Posterior cingulate gyrus (tissue), 11 donors: ENCODE measurements at regions not wholly inside any gene's neighbourhood (a gene's known extent, or its start where the extent isn't known, plus 50 kb on each side); places are given as distances from the start of the nearest gene placed in this dataset.

ENCODE experiments used
- DNase-seq, 10 donors: peaks; one replicate each; pipeline versions ENCODE4 v3.0.0 to v3.0.0-alpha.2; 2020 to 2021; ENCODE audit warnings: mixed read lengths in 3 of 10
- intact Hi-C: fragments of 100-400 bp; cut with DNase I; formaldehyde crosslinking; loops from one replicate; pipeline ENCODE4 v1.15.1; 2023

- DNase-seq = no peak
- intact Hi-C loops = no loop called here
These were observed 392.3 kb downstream of the DMAC1 start for GRCh38 chr9:7407246-7407645.

GRCh38 chr9:7405924-7406604, 393.5 kb downstream of the DMAC1 start:
- intact Hi-C loops = no loop called here
- DNase-seq = no peak

GRCh38 chr9:7403839-7404487, 395.6 kb downstream of the DMAC1 start:
- DNase-seq = no peak
- intact Hi-C loops = loop anchor here (2.0 kb wide), 1 partner anchor 133 kb away; no protein-coding TSS in a partner anchor

- intact Hi-C loops = loop anchor here (2.0 kb wide), 1 partner anchor 134 kb away; no protein-coding TSS in a partner anchor
- no peak for DNase-seq
These were observed 396.6 kb downstream of the DMAC1 start for GRCh38 chr9:7403028-7403389.

GRCh38 chr9:7402334-7403027, 397.1 kb downstream of the DMAC1 start:
- DNase-seq = no peak
- intact Hi-C loops = loop anchor here (2.0 kb wide), 1 partner anchor 134 kb away; no protein-coding TSS in a partner anchor

GRCh38 chr9:7401116-7401515, 398.5 kb downstream of the DMAC1 start:
- intact Hi-C loops = no loop called here
- no peak for DNase-seq

GRCh38 chr9:7394002-7394774, 405.4 kb downstream of the DMAC1 start:
- DNase-seq = peak in 3 of 10 donors; percentile 32 to 65 (median 35)
- intact Hi-C loops = no loop called here

GRCh38 chr9:7392148-7392547, 407.4 kb downstream of the DMAC1 start:
- intact Hi-C loops = no loop called here
- DNase-seq = no peak

GRCh38 chr9:7388755-7389154, 410.8 kb downstream of the DMAC1 start:
- intact Hi-C loops = no loop called here

GRCh38 chr9:7387840-7388239, 411.7 kb downstream of the DMAC1 start:
- intact Hi-C loops = no loop called here
- no peak for DNase-seq

More at GRCh38 chr9:7388755-7389154, 410.8 kb downstream of the DMAC1 start:
- no peak for DNase-seq

GRCh38 chr9:7382304-7382703, 417.3 kb downstream of the DMAC1 start:
- intact Hi-C loops = no loop called here
- DNase-seq = no peak

GRCh38 chr9:7377489-7377888, 422.1 kb downstream of the DMAC1 start:
- DNase-seq = no peak
- intact Hi-C loops = no loop called here

- intact Hi-C loops = no loop called here
- DNase-seq = no peak
These were observed 422.7 kb downstream of the DMAC1 start for GRCh38 chr9:7376833-7377232.

- intact Hi-C loops = no loop called here
- no peak for DNase-seq
These were observed 423.4 kb downstream of the DMAC1 start for GRCh38 chr9:7376213-7376612.

GRCh38 chr9:7375013-7375511, 424.5 kb downstream of the DMAC1 start:
- no peak for DNase-seq
- intact Hi-C loops = no loop called here

GRCh38 chr9:7370988-7371387, 428.6 kb downstream of the DMAC1 start:
- intact Hi-C loops = no loop called here
- no peak for DNase-seq

GRCh38 chr9:7370381-7370780, 429.2 kb downstream of the DMAC1 start:
- intact Hi-C loops = no loop called here
- DNase-seq = peak in 3 of 10 donors; percentile 29 to 87 (median 40)

GRCh38 chr9:7369384-7369821, 430.2 kb downstream of the DMAC1 start:
- DNase-seq = no peak
- intact Hi-C loops = no loop called here

GRCh38 chr9:7368410-7369292, 430.9 kb downstream of the DMAC1 start:
- intact Hi-C loops = no loop called here
- DNase-seq = no peak

GRCh38 chr9:7367726-7368125, 431.9 kb downstream of the DMAC1 start:
- DNase-seq = no peak
- intact Hi-C loops = no loop called here
